Fibroblast of skin of scalp (primary cell): ENCODE measurements at regions not wholly inside any gene's neighbourhood (a gene's known extent, or its start where the extent isn't known, plus 50 kb on each side); places are given as distances from the start of the nearest gene placed in this dataset.

Source experiments
- DNase-seq: peaks from one replicate; pipeline ENCODE4 v3.0.0-alpha.2; 2013

DNA sequence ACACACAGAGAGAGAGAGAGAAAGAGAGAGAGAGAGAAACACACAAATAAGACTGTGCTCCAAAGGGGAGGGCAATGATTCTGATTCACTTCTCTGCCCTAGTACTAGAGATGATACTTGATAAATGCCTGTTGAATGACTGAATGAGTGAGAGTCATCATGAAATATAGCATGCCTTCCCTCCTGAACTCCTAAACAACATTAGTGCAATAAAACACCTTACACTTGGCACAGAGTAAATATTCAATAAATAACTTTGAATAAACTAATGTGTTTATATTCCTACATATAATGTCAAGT lies 511.2 kb upstream of the RAG2 start:
- DNase-seq, result no peak

DNA sequence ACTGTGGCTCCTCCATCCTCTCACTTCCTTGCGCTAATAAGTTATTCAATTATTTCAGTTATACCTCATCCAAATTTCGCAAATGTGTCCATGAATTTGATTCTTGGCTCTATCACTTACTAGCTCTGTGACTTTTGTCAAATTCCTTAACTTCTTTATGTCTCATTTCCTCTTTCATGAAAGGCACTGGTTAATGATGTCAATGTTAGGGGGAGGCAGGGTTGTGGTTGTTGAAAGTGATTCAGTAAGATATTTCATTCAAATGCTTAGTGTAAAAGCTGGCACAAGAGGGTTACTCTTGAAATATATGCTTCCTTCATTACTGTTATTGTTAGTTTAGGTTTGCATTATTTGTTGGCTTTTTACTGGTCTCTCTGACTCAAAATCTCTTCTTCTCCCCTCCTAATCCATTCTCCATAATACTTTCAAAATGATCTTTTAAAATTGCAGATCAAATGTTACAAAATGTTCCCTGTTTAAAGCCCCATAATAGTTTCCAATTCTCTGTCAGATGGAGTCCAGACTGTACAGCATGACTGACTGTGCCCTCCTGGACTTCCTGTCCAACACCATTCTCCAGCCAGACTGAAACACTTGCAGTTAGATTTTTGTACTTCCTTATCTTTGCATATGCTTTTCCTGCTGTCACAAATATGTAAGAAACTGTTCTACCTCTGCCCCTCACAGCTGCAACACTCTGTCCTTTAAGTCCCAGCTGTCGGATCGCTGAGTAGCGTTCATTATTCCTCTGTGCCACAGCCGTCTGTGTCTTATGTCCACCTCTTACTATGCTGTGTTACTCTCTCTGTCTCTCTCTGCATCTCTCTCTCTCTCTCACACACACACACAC lies 510.6 kb upstream of the RAG2 start:
- peak; percentile 27 for DNase-seq

DNA sequence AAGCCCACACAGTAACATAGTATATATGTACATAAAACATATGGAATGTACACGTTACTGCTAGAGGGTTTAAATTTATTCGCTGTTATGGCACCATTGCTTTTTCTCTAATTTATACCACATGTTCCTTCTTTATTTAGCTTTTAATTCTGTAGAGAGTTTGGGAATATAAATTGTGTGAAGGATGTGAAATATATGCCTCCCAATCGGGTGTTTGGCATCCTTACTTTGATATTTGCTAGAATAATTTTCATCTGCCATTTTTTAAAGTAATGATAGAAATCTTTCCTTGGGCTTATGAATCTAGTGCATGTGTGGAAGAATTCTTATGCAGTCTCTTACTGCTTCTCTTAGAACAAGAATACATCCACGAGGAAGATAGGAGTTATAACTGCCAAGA lies 509.8 kb upstream of the RAG2 start:
- no peak for DNase-seq

DNA sequence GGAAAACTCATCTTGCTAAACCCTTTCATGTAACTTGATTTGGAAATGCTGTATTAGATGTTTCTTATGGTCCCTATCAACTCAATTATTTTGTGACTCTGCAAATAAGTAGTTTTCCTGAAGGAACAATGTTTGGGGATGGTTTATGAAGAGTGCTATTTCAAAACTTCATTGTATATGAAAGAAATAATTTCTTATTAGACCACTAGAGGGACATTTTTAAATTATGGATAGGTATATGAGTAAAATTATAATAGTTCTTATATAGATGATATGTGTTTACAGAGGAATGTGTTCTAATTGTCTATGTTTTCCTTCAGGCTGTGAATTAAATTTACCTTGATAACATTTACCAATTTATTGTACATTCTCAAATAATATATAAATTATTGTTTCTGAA lies 509.4 kb upstream of the RAG2 start:
- no peak for DNase-seq

DNA sequence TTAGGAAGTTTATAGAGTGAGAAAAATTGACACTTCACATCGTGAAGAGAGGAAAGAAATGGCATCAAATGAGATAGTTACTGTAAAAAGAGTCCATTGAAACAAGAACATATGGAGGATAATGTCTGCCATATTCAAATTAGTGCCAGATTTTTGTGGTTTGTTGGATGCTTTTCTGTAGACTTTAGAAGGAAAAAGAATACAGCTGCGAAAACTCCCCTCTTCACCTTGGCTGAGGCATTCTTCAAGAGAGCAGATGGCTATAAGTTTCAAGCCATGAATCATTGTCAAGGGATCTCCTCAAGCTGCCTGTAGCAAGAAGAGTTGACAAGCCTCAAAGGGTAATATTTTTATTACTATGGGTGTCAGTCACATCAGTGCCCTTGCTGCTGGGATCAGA lies 507.4 kb upstream of the RAG2 start:
- peak; percentile 8 for DNase-seq

DNA sequence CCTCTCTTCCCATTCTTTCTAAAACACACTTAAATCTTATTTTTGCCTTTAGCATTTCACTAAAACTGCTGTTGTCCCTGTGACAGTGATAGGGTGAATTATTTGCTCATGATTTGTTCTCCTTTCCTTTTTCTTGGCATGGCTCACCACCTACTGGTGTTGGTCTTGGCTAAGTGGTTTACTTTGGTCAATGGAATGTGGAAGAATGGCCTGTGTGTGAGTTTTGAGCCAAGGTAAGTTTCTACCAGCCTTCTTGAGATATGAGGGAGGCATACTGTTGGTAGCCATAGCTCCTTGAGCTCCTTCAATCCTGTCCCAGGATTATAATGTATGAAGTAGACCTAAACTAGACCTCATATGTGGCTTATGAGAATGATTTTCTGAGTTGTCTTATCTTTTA lies 506.3 kb upstream of the RAG2 start:
- DNase-seq, result no peak

DNA sequence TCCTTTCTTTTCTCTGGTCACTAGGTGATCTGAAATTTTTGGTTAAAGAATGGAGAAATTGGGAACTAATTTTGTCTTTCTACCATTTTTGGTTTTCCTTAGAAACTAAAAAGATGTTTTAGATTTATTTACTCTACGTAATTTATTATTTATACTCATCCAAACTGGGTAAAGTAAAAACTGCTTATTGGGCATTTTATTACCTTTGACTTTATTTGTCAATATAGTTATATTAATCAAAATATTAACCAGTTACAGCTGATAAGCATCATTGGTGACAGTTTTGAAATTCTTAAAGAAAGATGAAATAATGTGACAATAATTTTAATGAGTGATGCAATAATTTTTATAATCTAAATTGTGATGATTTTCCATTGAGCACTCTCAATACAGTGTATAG lies 502.0 kb upstream of the RAG2 start:
- DNase-seq, result no peak

DNA sequence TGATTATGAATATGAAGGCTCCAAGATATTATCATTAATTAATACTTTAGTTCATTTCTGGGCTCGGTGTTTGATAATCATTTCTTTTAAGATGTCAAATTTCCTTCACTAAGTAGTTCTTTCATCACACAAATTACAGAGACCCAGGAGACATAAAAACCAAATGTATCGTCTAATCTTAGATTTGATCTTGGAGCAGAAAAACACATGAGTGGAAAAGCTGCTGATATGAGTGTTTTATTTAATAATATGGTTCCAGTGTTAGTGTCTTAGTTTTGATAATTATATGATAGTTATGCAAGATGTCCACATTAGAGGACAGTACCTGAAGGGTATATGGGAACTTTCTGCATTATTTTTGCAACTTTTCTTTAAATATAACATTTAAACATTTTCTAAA lies 494.5 kb upstream of the RAG2 start:
- no peak for DNase-seq

DNA sequence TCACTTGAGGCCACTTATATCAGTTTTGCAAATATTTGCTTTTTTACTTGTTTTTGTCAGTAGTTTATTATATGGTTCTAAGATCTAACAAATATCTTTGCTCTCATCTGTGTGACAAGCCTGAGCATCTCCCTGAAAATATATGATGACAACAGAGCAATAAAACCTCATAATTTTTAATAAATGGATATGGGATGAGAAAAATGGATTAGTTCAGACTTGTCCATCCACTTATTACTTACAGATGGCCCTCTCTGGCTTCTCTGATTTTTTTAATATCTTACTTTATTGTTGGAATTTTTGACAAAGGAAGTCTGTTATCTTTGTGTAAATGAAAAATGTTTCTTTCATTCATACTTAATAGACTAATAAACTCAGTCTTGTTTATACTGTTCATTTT lies 491.4 kb upstream of the RAG2 start:
- DNase-seq, result no peak

DNA sequence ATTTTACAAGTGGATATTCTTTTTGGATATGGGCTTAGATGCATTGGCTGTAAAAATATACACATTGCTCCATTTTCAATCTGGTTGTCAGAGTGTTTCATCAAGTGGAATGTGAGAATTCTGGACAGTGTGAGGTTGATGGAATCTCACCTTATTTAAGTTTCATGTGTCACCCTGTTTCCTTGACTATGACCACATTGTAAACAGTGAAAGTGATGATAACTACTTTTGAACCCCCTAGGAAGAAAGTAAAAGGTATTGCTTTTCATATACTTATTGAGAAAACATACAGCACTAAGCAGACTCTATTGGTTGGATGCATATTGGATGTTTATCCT lies 490.5 kb upstream of the RAG2 start:
- DNase-seq, result no peak

DNA sequence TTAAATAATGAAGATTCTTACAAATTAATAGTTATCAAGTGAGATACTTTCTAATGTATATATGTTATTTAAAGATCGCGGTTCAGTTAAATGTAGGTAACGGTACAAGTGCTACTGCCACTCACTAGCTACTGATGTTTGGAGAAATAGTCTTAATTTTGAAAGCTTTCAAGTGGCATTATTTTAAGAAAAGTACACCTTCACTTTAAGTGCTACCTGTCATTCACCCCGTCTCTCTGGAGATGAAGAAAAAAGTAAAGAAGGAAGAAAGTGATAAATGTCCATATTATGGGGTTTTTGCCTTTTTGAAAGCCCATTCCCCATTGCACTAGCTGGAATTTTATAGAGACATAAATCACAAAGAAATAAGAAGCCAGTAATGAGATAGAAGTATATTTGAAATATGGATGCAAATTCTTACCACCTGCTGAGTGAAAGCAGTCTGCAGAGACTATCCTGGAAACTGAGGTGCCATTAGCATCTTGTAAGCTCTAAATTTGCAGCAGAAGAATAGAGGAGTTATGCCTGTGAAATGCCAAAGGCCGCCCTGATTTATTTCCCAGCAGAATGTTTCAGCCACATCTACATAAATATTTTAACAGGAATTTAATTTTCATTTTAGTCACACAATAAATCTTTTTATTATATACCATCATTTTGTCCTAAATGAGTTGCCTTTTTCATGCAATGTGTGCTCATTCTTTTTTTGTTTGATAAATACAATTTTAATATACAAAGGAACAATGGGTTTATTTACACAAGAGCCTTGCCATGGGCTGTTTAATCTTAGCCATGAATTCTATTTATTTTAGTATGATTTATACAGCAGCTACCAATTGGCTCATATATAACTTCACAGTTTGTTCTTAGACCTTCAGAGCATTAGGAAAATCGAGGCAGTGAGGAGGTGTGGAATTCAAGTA lies 489.9 kb upstream of the RAG2 start:
- no peak for DNase-seq

DNA sequence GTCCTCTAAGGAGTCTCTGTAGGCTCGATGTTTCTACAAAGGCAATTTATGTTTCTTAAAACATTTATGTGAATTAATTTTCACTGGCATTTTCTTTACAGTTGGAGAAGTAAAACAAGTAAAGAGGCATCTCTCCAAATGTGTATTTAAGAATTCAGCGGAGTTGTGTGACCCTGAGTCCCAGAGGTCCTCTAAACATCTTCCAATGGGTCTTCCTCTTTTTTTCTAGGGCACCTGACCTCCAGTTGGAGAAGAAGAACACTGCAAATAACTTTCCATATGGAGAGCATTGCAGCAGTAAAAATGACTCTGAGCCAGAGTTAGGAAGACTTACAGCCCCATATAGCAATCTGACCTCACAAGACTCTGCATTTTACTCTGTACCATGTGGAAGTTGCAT lies 480.5 kb upstream of the RAG2 start:
- no peak for DNase-seq

DNA sequence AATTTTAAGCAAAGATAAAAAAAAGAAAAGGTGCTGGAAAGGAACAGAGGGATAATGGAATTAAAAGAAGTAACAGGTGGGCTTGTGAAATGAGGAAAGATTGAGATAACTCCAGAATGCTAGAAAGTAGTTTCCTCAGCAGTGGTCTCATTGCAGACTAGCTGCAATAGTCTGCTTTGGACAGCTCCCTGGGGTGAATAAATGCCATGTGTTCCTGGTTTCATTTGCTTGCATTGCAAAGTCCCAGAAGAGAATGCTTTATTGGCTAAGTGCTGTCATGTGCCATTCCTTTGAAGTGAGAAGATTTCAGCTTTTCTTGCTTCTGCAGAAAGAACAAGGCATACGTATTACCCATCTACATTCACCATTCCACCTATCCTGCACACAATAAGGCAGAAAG lies 478.8 kb upstream of the RAG2 start:
- DNase-seq, result peak; percentile 0

DNA sequence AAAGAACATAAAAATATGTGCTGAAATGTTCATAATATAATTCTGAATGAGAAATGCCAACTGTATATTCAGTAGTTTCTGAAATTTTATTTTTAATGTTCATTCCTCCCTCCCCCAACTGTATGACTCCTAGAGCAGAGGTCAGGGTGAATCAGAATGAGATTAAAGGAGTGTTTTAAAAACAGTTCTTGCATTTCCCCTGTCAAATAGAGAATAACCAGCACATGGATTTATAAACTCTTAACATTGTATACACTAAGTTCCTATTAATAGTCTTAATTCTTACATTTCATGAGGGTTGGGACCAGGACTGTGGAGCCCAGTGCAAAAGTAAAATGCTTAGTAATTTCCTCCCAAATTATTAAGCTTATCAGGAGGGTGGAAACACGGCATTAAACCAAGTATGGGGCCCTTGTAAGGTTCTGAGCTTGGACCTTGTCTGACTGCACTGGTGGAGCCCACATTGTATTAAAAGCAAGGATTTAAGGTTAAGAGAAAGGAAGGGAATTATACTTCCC lies 474.6 kb upstream of the RAG2 start:
- DNase-seq, result no peak

DNA sequence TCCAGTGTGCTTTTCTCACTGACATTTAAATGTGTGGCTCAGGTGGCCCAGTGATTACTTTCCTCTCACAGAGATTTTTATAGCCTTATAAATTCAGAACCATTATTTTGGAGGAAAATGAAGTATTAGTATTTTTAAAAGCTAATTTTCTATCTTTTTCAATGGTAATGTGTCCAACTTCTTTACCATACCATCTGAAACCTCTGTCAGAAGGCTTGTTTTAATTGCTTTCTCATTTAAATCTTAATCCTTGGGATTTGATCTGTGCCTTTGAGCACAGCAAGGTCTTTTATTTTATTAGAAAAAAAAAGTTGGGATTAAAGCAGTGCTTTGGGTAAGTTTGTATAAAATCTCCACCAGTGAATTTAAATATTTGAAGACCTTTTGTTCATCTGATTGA lies 452.3 kb upstream of the RAG2 start:
- DNase-seq, result no peak

DNA sequence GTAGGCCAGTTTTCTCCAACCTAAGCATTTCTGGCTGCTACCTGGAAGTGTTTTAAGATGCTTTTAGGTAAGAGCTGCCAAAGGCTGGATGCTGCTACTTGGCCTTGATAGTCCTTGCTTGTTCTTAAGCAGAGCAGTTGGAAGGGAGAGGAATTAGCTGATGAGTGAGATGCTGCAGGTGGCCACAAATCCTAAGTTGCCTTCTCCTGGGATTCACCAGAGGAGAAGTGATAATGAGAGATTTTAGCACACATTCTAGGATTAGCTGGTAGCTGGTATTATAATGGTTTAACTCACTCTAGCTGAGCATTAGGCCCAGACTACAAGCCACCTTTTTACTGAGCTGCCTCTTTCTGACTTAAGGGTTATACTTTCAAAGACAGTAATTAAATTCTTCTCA lies 442.9 kb upstream of the RAG2 start:
- no peak for DNase-seq

DNA sequence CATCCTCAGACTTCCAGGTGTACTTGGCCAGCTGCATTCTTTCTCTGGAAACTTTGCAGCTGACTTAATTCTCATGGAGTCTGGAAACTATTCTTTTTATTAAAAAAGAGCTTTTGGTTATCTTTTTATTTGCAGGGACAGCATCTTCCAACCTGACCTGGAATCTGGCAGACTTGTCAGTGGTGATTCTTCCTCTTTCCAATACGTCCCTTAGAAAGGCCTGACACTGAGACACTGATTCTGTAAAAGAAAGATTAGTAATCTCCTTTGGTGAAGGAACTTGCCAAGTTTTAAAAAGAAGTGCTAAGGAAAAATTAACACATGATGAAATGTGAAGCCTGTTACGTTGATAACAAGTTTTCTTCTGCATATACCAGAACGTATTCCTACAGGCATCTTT lies 440.9 kb upstream of the RAG2 start:
- DNase-seq, result no peak

DNA sequence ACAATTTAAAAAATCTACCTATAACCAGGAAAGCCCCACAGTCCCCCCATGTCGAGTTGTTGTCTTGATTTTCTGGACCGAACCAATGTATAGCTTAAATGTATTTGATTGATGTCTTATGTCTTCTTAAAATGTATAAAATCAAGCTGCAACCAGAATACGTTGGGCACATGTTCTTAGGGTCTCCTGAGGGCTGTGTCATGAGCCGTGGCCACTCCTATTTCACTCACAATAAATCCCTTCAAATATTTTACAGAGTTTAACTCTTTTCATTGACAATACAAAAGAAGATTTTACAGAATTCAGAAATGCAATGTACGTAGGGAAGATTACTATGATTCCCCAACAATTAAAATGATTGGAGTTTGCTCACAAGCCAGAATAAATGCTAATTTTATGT lies 428.7 kb upstream of the RAG2 start:
- no peak for DNase-seq

DNA sequence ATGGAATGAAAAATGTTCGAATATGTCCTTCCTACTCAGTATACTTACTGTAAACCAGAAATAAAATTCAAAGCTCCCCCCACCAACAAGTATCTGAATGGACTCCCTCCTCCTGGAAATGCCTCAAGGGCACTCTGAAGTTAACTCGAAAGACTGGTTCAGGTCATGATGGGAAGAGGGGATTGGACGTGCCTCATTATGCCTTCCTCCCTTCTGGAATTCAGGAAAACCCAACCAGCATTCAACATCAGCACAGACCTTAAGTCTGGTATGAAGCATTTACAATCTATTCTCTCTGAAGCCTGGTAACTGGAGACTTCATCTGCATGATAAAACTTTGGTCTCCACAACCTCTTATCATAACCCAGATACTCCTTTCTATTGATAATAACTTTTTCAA lies 428.3 kb upstream of the RAG2 start:
- no peak for DNase-seq

DNA sequence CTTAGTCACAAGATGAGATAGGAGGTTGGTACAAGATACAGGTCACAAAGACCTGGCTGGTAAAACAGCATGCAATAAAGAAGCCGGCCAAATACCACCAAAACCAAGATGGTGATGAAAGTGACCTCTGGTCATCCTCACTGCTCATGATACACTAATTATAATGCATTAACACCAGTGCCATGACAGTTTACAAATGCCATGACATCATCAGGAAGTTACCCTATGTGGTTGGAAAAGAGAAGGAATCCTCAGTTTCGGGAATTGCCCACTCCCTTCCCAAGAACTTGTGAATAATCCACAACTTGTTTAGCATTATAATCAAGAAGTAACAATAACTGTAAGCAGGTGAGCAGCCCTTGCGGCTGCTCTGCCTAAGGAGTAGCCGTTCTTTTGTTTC lies 408.5 kb upstream of the RAG2 start:
- no peak for DNase-seq

DNA sequence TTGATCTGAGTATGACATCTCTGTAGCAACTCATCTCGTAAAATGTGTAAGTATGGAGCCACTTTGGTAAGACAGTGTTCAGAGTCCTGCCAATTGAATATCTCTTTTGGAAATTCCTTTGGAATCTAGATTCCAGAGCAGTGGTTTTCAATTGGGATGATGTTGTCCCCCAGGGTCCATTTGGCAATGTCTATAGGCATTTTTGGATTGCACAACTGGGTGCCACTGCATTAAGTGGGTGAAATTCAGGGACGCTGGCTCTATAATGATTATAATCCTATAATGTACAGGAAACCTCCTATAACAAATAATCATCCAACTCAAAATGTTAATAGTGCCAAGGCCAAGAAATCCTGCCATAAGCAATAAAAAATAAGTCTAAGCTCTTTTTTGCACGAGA lies 404.8 kb upstream of the RAG2 start:
- no peak for DNase-seq

DNA sequence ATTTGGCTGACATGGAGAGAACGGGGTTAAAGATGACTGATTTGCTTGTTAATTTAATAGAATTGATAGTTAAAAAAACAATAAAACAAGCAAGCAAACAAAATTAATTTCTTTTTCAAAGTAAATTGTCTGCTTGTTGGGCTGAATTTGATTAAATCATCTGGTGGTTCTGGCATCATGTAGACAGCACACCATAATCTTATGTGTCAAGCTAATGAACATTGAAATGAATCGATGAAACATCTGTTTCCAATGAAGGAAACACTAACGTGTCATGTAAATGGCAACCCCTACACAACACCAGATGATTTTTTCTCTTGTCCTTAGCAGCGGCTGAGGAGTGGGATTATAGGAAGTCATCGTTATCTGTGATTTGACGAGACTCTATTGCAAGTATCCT lies 399.6 kb upstream of the RAG2 start:
- DNase-seq, result no peak

DNA sequence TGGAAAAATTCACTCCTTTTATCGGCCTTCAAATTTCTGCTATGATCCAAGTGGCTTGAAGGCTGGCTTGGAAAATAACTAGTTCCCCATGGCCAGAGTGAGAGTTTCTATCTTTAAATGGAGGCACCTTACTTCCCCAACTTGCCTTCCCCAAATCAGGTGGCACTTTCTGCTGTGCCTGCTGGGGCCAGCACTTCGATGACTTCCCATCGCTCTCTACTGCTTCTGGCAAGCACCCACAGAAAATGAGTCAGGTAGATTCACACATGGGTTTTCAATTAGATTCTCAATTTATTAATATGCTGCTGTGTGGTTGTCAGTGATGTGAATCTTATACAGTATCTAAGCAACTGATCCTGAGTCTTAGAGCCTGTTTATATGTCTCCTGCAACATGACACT lies 398.8 kb upstream of the RAG2 start:
- DNase-seq, result no peak

DNA sequence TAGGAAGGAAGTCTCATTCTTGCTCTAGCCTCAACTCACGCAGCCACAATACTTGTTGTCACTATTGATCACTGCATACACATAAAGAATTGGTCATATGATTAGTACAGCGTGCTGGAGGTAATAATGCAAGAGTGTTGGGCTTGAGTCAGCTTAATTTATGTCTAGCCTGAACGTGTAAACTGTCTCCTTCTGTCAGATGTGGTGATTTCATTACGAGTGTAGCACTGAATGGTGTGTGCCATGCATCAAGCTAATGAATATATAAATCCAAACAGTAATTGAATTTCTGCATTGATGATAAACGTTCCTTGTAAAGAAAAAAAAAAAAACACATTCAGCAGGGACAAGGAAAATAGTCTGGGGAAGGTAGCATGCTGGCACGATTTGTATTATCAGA lies 396.2 kb upstream of the RAG2 start:
- no peak for DNase-seq
